Activated naive CD8-positive, alpha-beta T cell treated with anti-CD3 and anti-CD28 coated beads, Interleukin-2, amount 50 U/mL, for 24 hours (primary cell): ENCODE measurements at regions not wholly inside any gene's neighbourhood (a gene's known extent, or its start where the extent isn't known, plus 50 kb on each side); places are given as distances from the start of the nearest gene placed in this dataset.
A peak's percentile ranks its signal among the peaks of the same experiment; 100 is the strongest.
"Not testable (repeated sequence)": the region's sequence is repeated elsewhere in the genome, so short reads cannot be mapped to it uniquely, and the experiment has no call there.

ENCODE experiments used
- ATAC-seq: fragments of 150-1000 bp; cut with Tn5 transposase; one replicate; pipeline ENCODE4 v1.10.0; 2021
- DNase-seq: peaks from one replicate; pipeline ENCODE4 v3.0.0; 2021
- H3K27ac Mint-ChIP-seq: one replicate; pipeline ENCODE4 v1.8.0; 2021; ENCODE audit warnings: mild to moderate bottlenecking, mixed read lengths
- H3K27me3 Mint-ChIP-seq: one replicate; pipeline ENCODE4 v1.8.0; 2021; ENCODE audit warnings: mixed read lengths
- H3K36me3 Mint-ChIP-seq: one replicate; pipeline ENCODE4 v1.8.0; 2021; ENCODE audit warnings: low read depth, mixed read lengths
- H3K4me1 Mint-ChIP-seq: one replicate; pipeline ENCODE4 v1.8.0; 2021; ENCODE audit warnings: mixed read lengths
- H3K4me3 Mint-ChIP-seq: one replicate; pipeline ENCODE4 v1.8.0; 2021; ENCODE audit warnings: mild to moderate bottlenecking, moderate library complexity, mixed read lengths
- H3K9me3 Mint-ChIP-seq: one replicate; pipeline ENCODE4 v1.8.0; 2021; ENCODE audit warnings: mixed read lengths

GRCh38 chr21:23837564-23837963 is 1769.7 kb downstream of the MRPL39 start:
- peaks cover 13% of the 10 kb centered on the region for H3K9me3 Mint-ChIP-seq
- no peak for DNase-seq
- no peak overlapping the region for H3K27ac Mint-ChIP-seq
- H3K4me1 Mint-ChIP-seq: no peaks in the 10 kb centered on the region
- no peak for ATAC-seq
- no peaks in the 10 kb centered on the region for H3K36me3 Mint-ChIP-seq
- no peak overlapping the region for H3K4me3 Mint-ChIP-seq
- H3K27me3 Mint-ChIP-seq: no peaks in the 10 kb centered on the region

GRCh38 chr21:23822760-23823159 is 1784.5 kb downstream of the MRPL39 start:
- Mint-ChIP-seq H3K9me3 (no peaks in the 10 kb centered on the region), H3K4me1 (no peaks in the 10 kb centered on the region), H3K27ac (no peak overlapping the region)

GRCh38 chr21:23817337-23817736 is 1789.9 kb downstream of the MRPL39 start:
- H3K27ac Mint-ChIP-seq: no peak overlapping the region
- DNase-seq (no peak), ATAC-seq (no peak)
- no peaks in the 10 kb centered on the region for H3K9me3 Mint-ChIP-seq
- no peaks in the 10 kb centered on the region for H3K27me3 Mint-ChIP-seq
- no peaks in the 10 kb centered on the region for H3K36me3 Mint-ChIP-seq
- H3K4me3 Mint-ChIP-seq: no peak overlapping the region
- H3K4me1 Mint-ChIP-seq: no peaks in the 10 kb centered on the region

More at GRCh38 chr21:23822760-23823159, 1784.5 kb downstream of the MRPL39 start:
- H3K27me3 Mint-ChIP-seq: no peaks in the 10 kb centered on the region
- DNase-seq (no peak), ATAC-seq (no peak)
- H3K4me3 Mint-ChIP-seq: no peak overlapping the region
- no peaks in the 10 kb centered on the region for H3K36me3 Mint-ChIP-seq

- Mint-ChIP-seq H3K4me3 (no peak overlapping the region), H3K9me3 (no peaks in the 10 kb centered on the region), H3K27ac (no peak overlapping the region), H3K27me3 (no peaks in the 10 kb centered on the region), H3K36me3 (no peaks in the 10 kb centered on the region), H3K4me1 (peaks cover 2% of the 10 kb centered on the region)
- ATAC-seq (no peak), DNase-seq (no peak)
These were observed 1794.8 kb downstream of the MRPL39 start for GRCh38 chr21:23812485-23812884.

- DNase-seq (no peak), ATAC-seq (no peak)
- Mint-ChIP-seq H3K9me3 (no peaks in the 10 kb centered on the region), H3K4me3 (no peak overlapping the region), H3K4me1 (peaks cover 2% of the 10 kb centered on the region), H3K27ac (no peak overlapping the region), H3K27me3 (no peaks in the 10 kb centered on the region), H3K36me3 (no peaks in the 10 kb centered on the region)
These were observed 1795.5 kb downstream of the MRPL39 start for GRCh38 chr21:23811805-23812204.

GRCh38 chr21:23809573-23809972 is 1797.7 kb downstream of the MRPL39 start:
- H3K36me3 Mint-ChIP-seq: no peaks in the 10 kb centered on the region
- H3K9me3 Mint-ChIP-seq: no peaks in the 10 kb centered on the region
- no peaks in the 10 kb centered on the region for H3K27me3 Mint-ChIP-seq
- DNase-seq (no peak), ATAC-seq (no peak)
- H3K4me1 Mint-ChIP-seq: peaks cover 2% of the 10 kb centered on the region
- H3K4me3 Mint-ChIP-seq: no peak overlapping the region
- no peak overlapping the region for H3K27ac Mint-ChIP-seq

- not testable (repeated sequence) for H3K4me1 Mint-ChIP-seq, H3K9me3 Mint-ChIP-seq, H3K36me3 Mint-ChIP-seq, ATAC-seq, DNase-seq, H3K4me3 Mint-ChIP-seq, H3K27ac Mint-ChIP-seq, H3K27me3 Mint-ChIP-seq
These were observed 1800.2 kb downstream of the MRPL39 start for GRCh38 chr21:23806966-23807548.

- no peak for ATAC-seq
- no peak for DNase-seq
- Mint-ChIP-seq H3K36me3 (no peaks in the 10 kb centered on the region), H3K27me3 (no peaks in the 10 kb centered on the region), H3K27ac (no peak overlapping the region), H3K4me1 (peaks cover 5% of the 10 kb centered on the region), H3K4me3 (no peak overlapping the region), H3K9me3 (peaks cover 11% of the 10 kb centered on the region)
These were observed 1802.4 kb downstream of the MRPL39 start for GRCh38 chr21:23804866-23805265.

GRCh38 chr21:23801292-23801691 is 1806.0 kb downstream of the MRPL39 start:
- Mint-ChIP-seq H3K36me3 (no peaks in the 10 kb centered on the region), H3K4me3 (no peak overlapping the region), H3K27me3 (no peaks in the 10 kb centered on the region), H3K27ac (no peak overlapping the region), H3K4me1 (peaks cover 5% of the 10 kb centered on the region), H3K9me3 (peaks cover 11% of the 10 kb centered on the region)
- no peak for DNase-seq
- ATAC-seq: peak; percentile 40

GRCh38 chr21:23799376-23799775 is 1807.9 kb downstream of the MRPL39 start:
- no peaks in the 10 kb centered on the region for H3K36me3 Mint-ChIP-seq
- no peak overlapping the region for H3K27ac Mint-ChIP-seq
- no peak for DNase-seq
- peaks cover 11% of the 10 kb centered on the region for H3K9me3 Mint-ChIP-seq
- H3K4me1 Mint-ChIP-seq: peaks cover 5% of the 10 kb centered on the region
- ATAC-seq: no peak
- no peaks in the 10 kb centered on the region for H3K27me3 Mint-ChIP-seq
- H3K4me3 Mint-ChIP-seq: no peak overlapping the region

- Mint-ChIP-seq H3K27me3 (no peaks in the 10 kb centered on the region), H3K4me1 (no peaks in the 10 kb centered on the region), H3K4me3 (no peak overlapping the region), H3K27ac (no peak overlapping the region), H3K36me3 (no peaks in the 10 kb centered on the region), H3K9me3 (no peaks in the 10 kb centered on the region)
- no peak for DNase-seq
- ATAC-seq: no peak
These were observed 1815.0 kb downstream of the MRPL39 start for GRCh38 chr21:23792300-23792699.

GRCh38 chr21:23789864-23790263 is 1817.4 kb downstream of the MRPL39 start:
- no peak for ATAC-seq
- Mint-ChIP-seq H3K9me3 (no peaks in the 10 kb centered on the region), H3K27ac (no peak overlapping the region), H3K4me1 (no peaks in the 10 kb centered on the region), H3K36me3 (no peaks in the 10 kb centered on the region), H3K27me3 (no peaks in the 10 kb centered on the region), H3K4me3 (no peak overlapping the region)
- DNase-seq: no peak

- ATAC-seq: no peak
These were observed 1827.0 kb downstream of the MRPL39 start for GRCh38 chr21:23780326-23780725.

GRCh38 chr21:23743821-23744220 is 1863.5 kb downstream of the MRPL39 start:
- H3K27ac Mint-ChIP-seq: no peak overlapping the region
- peaks cover 2% of the 10 kb centered on the region for H3K27me3 Mint-ChIP-seq
- no peak for ATAC-seq

More at GRCh38 chr21:23780326-23780725, 1827.0 kb downstream of the MRPL39 start:
- H3K4me1 Mint-ChIP-seq: no peaks in the 10 kb centered on the region
- no peaks in the 10 kb centered on the region for H3K9me3 Mint-ChIP-seq
- H3K27ac Mint-ChIP-seq: no peak overlapping the region
- H3K4me3 Mint-ChIP-seq: no peak overlapping the region
- no peaks in the 10 kb centered on the region for H3K36me3 Mint-ChIP-seq
- DNase-seq: no peak
- peaks cover 1% of the 10 kb centered on the region for H3K27me3 Mint-ChIP-seq

GRCh38 chr21:23740463-23740862 is 1866.8 kb downstream of the MRPL39 start:
- Mint-ChIP-seq H3K9me3 (no peaks in the 10 kb centered on the region), H3K36me3 (no peaks in the 10 kb centered on the region), H3K4me3 (no peak overlapping the region), H3K27me3 (peaks cover 2% of the 10 kb centered on the region), H3K27ac (no peak overlapping the region), H3K4me1 (no peaks in the 10 kb centered on the region)
- no peak for ATAC-seq
- no peak for DNase-seq

More at GRCh38 chr21:23743821-23744220, 1863.5 kb downstream of the MRPL39 start:
- DNase-seq: no peak
- Mint-ChIP-seq H3K4me3 (no peak overlapping the region), H3K4me1 (no peaks in the 10 kb centered on the region), H3K9me3 (peaks cover 9% of the 10 kb centered on the region), H3K36me3 (no peaks in the 10 kb centered on the region)

- no peaks in the 10 kb centered on the region for H3K9me3 Mint-ChIP-seq
- H3K4me1 Mint-ChIP-seq: no peaks in the 10 kb centered on the region
- no peaks in the 10 kb centered on the region for H3K36me3 Mint-ChIP-seq
- H3K27ac Mint-ChIP-seq: no peak overlapping the region
- no peak overlapping the region for H3K4me3 Mint-ChIP-seq
- no peaks in the 10 kb centered on the region for H3K27me3 Mint-ChIP-seq
- ATAC-seq (no peak), DNase-seq (no peak)
These were observed 1874.5 kb downstream of the MRPL39 start for GRCh38 chr21:23732776-23733175.
